ENCODE measurements at regions not wholly inside any gene's neighbourhood (a gene's known extent, or its start where the extent isn't known, plus 50 kb on each side); places are given as distances from the start of the nearest gene placed in this dataset.

DNA sequence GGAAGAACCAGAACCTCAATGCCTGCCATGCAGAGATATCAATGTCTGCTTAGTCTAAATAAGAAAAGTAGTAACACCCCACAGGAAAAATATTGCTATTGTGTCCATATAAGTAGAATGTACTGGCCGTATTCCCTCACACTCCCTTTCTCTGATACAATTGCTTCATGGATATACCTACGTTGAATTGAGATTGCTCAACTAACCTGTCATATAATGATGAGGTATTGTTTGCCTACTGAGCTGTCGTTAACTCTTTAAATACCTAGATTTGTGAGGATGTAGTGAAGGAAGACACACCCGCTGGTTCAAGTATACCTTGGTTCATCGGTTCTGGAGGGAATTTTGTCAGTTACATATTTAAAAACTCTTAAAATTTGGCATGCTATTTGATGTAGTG lies 480.7 kb upstream of the TCF4 start:
- Histone ChIP-seq H3K14ac (ENCODE audit: insufficient read depth, low read length) (no peak overlapping the region), H2BK20ac (ENCODE audit: low read depth, low read length, poor library complexity, severe bottlenecking) (no peak overlapping the region), H3K9ac (ENCODE audit: extremely low read depth, insufficient read length, low read length) (no peak overlapping the region), H4K91ac (ENCODE audit: insufficient read length, low read depth, low read length) (no peak overlapping the region), H3K23ac (ENCODE audit: insufficient read length, low read depth, low read length) (no peak overlapping the region), H3T11ph (ENCODE audit: low read length) (no peak overlapping the region), H3K56ac (ENCODE audit: insufficient read length, low read depth, low read length) (no peak overlapping the region), H4K5ac (ENCODE audit: insufficient read length, low read depth, low read length) (no peak overlapping the region), H4K8ac (replicated peaks; ENCODE audit: insufficient read length, low read depth, low read length) (no peak overlapping the region), H2AFZ (ENCODE audit: low read length) (no peak overlapping the region), H3K18ac (ENCODE audit: insufficient read length, low read depth, low read length) (no peak overlapping the region), H2BK120ac (ENCODE audit: low read depth, low read length, poor library complexity, severe bottlenecking) (no peak overlapping the region), H3K27ac (ENCODE audit: insufficient read length, low read depth, low read length) (no peak overlapping the region), H2BK5ac (ENCODE audit: insufficient read length, low read length) (no peak overlapping the region), H2AK5ac (ENCODE audit: insufficient read length, low read length) (no peak overlapping the region), H3K9me3 (ENCODE audit: control insufficient read depth, low read depth, low read length) (no peaks in the 10 kb centered on the region), H3K79me1 (ENCODE audit: insufficient read depth, low read depth, low read length, poor library complexity, severe bottlenecking) (no peaks in the 10 kb centered on the region), H3K4me2 (ENCODE audit: insufficient read depth, insufficient read length, low read length) (no peak overlapping the region), H3K4me1 (ENCODE audit: insufficient read depth, low read length) (peaks cover 3% of the 10 kb centered on the region; the same call in 1 of the 2 replicates), H3K4ac (ENCODE audit: low read depth, low read length) (no peak overlapping the region), H2BK12ac (ENCODE audit: insufficient read length, low read depth, low read length) (no peak overlapping the region), H3K79me2 (ENCODE audit: insufficient read depth, low read length) (no peaks in the 10 kb centered on the region), H4K20me1 (ENCODE audit: control insufficient read depth, insufficient read depth, insufficient read length) (no peaks in the 10 kb centered on the region), H2BK15ac (ENCODE audit: low read depth, low read length) (no peak overlapping the region), H3K23me2 (ENCODE audit: insufficient read length, low read depth, low read length, poor library complexity, severe bottlenecking) (no peaks in the 10 kb centered on the region), H3K27me3 (ENCODE audit: insufficient read depth, low read length) (no peaks in the 10 kb centered on the region)
- H3K9me3 Mint-ChIP-seq, result peaks cover 0 to 6% of the 10 kb centered on the region in 2 experiments; a peak in 2 of 5 replicates
- H3K4me3 Mint-ChIP-seq, result no peak overlapping the region
- peaks cover 0 to 3% (median 0%) of the 10 kb centered on the region in 3 experiments; a peak in 2 of 7 replicates for H3K36me3 Mint-ChIP-seq (ENCODE audit: insufficient read depth in 1 of 3, low read depth in 3 of 3)
- peaks cover 19% of the 10 kb centered on the region in 2 experiments for H3K4me1 Mint-ChIP-seq
- TF ChIP-seq CTCF (conservative IDR thresholded peaks at IDR 0.05), result no peak
- DNase-seq, result no peak
- no peaks in the 10 kb centered on the region for H3K27me3 Mint-ChIP-seq (ENCODE audit: low read depth)
- no peak overlapping the region for H3K27ac Mint-ChIP-seq
- no CpG with 5 or more reads among the region's 5 CpGs for WGBS (ENCODE audit: extremely low coverage, insufficient read length, low lambda C conversion rate)
